ENCODE measurements at regions not wholly inside any gene's neighbourhood (a gene's known extent, or its start where the extent isn't known, plus 50 kb on each side); places are given as distances from the start of the nearest gene placed in this dataset.
"Not testable (repeated sequence)": the region's sequence is repeated elsewhere in the genome, so short reads cannot be mapped to it uniquely, and the experiment has no call there.

DNA sequence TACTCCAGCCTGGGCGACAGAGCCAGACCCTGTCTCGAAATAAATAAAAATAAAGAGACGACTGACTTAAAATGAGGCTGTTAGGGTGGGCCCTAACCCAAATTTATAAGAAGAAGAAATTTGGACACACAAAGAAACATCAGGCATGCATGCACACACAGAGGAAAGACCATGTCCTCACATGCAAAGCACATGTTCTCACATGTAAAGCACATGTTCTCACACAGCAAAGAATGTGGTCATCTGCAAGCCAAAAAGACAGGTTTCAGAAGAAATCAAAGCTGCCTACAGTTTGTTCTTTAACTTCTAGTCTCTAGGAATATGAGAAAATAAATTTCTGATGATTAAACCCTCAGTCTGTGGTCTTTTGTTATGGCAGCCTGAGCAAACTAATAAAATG is 132.3 kb upstream of the CRIM1 start:
- DNase-seq, result no peak

DNA sequence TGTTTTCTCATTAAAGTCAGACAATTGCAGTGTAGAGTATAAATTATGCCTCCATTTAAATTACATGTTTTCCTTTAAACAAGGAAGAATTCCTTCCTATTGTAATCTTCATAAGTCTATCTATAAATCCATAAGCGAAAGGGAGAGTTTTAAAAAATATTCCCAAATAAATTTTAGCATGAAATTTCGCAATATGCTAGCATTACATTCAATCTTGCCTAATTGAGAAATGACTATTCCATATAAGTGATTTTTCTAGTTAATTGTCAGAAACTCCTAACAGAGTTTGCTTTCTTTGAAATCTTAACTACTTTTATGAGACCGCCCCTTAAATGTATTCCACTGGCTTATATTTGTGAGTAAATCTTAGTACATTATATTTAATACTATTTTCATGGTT is 133.1 kb upstream of the CRIM1 start:
- DNase-seq, result no peak

DNA sequence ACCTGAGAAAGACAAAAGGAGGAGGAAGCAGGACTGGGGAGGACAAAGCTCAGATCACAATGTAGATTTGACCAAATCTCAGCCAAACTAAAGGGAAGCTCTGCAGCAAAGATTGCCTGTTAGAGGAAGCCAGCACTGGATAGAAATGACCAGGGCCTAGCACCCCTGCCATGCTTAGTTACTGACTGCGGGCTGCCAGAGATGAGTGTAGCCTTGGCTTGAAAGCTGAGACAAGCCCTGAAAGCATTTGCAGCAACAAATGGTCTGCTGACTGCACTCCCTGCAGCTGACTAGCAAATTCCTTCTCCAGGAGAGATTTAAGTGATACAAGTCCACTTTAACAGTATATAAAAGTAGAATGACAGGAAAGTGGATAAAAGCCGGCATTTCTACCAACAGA is 140.9 kb upstream of the CRIM1 start:
- DNase-seq, result no peak

DNA sequence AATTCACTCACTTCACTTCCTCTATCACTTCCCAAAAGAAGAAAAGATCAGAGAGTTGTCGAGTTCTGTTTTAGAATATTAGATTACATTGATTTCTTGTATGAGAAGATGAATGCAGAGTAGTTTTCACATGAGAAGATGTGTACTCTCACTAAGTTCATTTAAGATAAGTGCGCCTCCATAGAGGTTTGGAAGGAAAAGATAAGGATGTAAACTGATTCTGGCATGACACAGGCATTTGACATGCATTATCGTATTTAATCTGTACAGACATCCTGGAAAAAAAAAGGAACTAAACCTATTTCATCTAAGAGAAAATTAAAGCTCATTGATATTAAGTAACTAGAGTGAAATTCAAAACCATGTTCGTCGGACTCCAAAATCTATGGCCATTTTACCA is 152.2 kb upstream of the CRIM1 start:
- DNase-seq, result no peak

DNA sequence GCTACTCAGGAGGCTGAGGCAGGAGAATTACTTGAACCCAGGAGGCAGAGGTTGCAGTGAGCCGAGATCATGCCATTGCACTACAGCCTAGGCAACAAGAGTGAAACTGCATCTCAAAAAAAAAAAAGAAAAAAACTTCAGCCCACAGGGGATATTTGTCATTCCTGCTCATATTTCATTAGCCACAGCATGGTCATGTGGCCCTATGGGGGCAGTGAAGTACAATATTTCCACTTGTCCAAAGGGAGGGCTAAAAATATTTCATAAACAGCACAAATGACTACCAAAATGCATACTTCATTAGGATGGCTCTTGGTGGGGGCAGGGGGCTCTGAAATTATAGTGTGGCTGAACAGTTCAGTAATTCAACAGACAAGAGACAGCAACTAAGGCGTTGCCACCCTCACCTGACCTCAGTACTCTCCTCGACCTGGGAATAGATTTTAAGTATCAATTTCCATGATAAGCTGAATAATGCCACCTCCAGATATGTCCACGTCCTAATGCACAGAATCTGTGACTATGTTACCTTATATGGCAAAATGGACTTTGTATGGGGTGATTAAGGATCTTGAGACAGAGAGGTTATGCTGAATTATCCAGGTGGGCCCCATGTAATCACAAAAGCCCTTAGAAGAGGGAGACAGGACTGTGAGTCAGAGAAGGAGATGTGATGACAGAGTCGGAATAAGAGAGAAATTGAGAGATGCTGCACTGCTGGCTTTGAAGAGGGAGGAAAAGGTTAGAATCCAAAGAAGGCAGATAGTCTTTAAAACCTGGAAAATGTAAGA is 158.2 kb upstream of the CRIM1 start:
- no peak for DNase-seq

DNA sequence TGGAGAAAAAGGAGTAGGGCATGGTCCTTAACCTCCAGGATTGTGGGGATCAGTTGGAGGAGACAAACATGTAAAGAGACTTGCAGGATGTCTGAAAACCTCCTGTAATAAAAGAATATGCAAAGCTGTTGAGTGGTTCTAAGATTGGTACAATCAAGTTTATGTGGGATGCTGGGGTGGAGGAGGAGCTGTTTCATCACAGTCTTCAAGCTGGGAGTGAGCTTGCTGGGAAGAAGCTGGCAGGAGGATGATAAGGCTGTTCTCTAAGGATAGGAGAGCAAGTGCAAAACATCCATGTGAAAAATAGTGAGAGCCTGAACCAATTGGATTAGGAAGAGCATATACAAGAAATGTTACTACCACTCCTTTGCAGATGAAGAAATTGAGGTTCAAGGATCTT is 161.9 kb upstream of the CRIM1 start:
- DNase-seq, result no peak

DNA sequence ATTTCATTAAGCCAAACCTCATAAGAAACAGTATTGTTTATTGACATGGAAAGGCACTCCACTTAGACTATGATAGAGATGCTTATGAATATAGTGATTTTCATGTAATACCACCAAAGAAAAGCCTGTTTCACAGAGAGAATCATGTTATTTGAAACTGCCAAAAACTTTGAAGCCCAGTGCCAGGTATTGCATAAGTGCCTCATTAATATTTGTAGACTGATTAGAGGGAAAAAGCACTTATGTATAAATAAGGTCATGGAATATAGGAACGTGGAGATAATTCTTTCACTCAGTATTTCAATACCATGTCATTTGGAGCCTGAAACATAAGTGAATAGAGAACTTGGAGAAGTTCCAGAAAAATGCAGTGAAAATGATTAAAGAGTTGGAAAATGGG is 162.6 kb upstream of the CRIM1 start:
- DNase-seq, result no peak

DNA sequence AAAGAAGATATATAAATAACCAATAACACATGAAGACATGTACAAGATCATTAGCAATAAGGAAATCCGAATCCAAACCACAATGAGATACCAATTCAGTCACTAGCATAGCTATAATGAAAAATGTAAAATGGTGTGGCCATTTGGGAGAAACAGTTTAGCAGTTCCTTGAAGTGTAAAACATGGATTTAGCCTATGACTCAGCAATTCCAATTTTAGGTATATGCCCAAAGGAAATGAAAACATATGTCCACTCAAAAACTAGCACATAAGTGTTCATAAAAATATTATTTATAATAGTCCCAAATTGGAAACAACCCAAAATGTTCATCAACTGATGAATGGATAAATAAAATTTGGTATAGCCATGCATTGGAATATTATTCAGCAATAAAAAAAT is 165.5 kb upstream of the CRIM1 start:
- DNase-seq, result no peak

DNA sequence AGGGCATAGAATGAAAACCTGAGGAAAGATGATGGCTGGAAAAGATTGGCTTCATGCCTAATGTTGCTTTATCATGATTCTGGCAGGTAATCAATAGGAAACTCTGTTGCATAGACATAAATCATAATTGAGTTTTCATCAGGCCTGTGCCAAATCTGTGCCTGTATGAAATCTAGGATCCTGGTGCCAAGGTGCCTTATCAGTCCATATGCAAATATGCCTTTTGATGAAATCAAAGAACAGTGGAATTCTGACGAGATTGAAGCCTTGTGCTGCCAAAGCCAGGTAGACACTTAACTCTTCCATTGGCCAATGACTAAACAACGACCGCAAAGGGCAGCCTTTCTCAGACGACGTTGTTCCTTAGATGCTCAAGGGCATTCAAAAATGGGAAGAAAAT is 170.0 kb upstream of the CRIM1 start:
- no peak for DNase-seq

DNA sequence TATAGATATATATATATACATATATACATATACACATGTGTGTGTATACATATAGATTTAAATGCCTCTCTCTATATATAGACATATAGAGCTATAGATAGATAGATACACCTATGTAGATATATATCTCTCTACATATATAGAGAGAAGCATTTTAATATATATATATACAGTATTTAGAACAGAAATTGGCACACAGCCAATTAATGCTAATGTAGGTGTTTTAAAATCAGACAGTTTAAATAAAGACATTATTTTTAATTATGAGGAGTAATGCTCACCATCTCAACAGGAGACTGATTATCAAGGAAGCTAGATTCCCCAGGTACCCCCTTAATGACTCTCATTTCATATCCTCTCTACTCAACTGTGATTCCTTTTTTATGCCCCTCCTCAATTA is 170.7 kb upstream of the CRIM1 start:
- DNase-seq, result no peak

DNA sequence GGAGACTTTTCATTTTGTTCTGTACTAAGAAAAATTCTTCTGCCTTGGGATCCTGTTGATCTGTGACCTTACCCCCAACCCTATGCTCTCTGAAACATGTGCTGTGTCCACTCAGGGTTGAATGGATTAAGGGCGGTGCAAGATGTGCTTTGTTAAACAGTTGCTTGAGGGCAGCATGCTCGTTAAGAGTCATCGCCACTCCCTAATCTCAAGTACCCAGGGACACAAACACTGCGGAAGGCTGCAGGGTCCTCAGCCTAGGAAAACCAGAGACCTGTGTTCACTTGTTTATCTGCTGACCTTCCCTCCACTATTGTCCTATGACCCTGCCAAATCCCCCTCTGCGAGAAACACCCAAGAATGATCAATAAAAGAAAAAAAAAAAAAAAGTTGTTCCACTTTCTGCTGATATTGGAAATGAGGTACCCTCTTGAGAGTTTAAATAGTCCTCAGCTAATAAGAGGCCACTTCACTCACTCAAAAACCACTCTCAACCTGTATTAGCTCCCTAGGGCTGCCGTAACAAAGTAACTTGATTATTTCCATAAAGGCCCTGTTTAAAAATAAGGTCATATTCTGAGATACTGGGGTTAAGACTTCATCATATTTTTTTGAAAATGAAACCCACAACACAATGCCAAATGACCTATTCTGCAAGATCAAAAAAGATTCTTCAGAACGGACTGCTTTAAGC is 174.6 kb upstream of the CRIM1 start:
- not testable (repeated sequence) for DNase-seq

DNA sequence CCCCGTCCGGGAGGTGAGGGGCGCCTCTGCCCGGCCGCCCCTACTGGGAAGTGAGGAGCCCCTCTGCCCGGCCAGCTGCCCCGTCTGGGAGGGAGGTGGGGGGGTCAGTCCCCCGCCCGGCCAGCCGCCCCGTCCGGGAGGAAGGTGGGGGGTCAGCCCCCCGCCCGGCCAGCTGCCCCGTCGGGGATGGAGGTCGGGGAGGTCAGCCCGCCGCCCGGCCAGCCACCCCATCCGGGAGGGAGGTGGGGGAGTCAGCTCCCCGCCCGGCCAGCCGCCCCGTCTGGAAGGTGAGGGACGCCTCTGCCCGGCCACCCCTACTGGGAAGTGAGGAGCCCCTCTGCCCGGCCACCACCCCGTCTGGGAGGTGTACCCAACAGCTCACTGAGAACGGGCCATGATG is 175.3 kb upstream of the CRIM1 start:
- DNase-seq, result not testable (repeated sequence)

DNA sequence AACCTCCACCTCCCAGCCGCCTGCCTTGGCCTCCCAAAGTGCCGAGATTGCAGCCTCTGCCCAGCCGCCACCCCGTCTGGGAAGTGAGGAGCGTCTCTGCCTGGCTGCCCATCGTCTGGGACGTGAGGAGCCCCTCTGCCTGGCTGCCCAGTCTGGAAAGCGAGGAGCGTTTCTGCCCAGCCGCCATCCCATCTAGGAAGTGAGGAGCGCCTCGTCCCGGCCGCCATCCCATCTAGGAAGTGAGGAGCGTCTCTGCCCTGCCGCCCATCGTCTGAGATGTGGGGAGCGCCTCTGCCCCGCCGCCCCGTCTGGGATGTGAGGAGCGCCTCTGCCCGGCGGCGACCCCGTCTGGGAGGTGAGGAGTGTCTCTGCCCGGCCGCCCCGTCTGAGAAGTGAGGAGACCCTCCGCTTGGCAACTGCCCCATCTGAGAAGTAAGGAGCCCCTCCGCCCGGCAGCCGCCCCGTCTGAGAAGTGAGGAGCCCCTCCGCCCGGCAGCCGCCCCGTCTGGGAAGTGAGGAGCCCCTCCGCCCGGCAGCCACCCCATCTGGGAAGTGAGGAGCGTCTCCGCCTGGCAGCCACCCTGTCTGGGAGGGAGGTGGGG is 175.8 kb upstream of the CRIM1 start:
- DNase-seq, result not testable (repeated sequence)

DNA sequence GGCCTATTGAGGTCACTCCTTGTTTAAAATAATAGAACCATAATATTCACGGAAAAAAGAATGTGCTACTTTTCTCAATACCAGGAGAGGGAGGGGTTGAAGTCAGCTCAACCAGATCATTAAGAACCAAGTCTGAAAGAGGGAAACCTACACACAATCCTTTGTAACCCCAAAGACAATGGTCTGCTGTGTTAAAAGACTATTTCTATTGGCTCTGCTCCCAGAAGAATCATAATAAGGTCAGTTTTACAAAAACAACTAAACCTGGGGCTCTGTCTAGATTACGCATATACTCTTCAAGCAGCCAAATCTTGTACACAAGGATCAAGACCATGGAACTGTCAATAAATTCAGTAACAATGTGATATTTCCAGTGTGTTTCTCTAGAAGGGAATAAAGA is 177.2 kb upstream of the CRIM1 start:
- DNase-seq, result no peak

DNA sequence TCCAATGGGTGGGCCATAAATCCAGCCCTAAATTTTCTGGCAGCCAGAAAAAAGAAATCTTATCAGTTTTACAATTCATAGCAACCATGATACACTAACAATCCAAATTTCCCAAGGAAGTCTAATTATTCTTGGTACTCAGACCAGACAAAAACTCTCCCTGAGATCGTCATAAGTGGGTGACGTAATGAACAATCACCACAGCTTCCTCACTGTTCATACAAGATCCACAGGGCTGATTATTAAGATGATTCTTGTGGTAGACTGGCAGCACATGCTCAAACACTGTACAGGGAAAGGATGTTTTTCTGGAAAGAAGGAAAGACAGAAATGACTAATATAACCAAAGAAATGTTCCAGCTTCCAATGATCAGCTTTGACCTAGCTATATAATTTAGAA is 178.3 kb upstream of the CRIM1 start:
- DNase-seq, result no peak

DNA sequence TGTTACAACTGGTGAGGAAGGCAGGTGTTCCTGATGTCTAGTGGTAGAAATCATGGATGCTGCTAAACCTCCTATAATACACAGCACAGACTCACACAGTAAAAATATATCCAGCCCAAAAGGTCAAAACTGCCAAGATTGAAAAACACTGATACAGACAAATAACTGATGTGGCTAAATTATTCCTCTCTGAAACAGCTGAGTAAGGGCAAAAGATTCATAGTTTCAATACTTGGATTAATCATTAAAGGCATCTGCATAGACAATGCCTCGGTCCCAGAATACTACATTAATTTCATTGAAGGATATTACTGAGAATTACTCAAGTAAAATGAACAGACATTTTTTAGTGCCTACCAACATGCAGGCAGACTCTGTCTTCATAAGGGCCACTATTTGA is 180.7 kb upstream of the CRIM1 start:
- DNase-seq, result no peak

DNA sequence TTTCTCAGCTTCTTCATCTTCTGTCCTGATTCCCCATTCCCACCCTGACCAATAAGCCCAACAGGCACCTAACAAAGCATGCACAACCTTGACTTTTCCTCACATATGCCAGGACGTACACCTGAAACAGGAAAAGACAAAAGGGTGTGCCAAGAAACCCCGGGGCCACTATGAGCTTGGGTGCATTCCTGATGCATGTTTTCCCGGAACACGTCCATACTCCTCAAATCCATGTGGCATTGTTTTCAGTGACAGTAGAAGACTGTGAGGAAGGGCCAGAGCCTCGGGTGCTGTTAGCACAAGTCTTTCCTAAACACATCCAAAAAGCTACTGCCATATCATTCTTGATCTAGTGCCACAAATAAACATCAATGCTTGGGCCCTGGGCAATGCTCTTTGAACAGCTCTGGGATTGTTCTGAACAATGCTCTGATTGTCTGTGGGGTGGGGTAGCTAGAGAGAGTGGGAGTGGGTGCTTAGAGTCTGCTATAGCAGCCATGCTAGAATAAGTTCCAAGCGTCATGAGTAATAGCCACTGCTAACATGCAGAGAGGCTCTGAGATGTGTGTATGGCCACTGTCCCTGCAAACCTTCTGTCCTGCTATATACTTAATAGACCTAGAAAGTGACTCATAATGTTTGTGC is 181.7 kb upstream of the CRIM1 start:
- DNase-seq, result no peak

DNA sequence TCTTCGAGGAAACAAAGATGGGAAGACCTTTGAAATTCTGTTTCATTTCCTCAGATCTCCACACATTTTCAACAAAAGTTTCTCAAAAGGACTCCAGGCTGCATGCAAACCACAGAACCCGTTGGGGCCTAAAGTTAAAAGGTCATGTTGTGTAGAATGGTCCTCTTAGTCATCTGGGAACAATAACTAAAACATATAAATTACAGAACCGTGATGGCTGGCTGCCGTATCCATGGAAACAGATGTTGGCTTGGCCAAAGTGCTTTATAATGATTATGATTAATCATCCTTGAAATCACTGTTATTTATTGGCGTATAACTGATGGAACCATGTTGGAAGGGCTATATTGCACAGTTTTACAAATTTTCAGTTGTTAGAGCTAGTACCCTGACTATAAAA is 182.8 kb upstream of the CRIM1 start:
- no peak for DNase-seq

DNA sequence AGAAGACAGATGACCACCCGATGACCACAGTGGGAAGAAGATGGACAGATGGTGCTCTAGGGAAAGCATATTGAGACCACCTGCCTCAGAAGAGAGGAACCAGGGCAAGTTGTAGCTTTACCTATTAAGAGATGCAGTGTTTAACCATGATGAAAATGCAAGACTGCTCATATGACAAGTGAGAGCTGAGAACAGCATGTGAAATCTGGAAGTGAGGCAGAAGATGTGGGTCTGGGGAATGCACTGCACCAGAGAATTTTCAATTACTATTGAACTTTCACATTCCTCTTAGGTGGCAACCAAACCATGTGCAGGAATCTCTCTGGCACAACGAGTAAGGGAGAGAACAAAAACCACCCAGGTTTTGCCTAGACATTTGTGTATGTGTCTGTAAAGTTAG is 184.8 kb upstream of the CRIM1 start:
- no peak for DNase-seq

DNA sequence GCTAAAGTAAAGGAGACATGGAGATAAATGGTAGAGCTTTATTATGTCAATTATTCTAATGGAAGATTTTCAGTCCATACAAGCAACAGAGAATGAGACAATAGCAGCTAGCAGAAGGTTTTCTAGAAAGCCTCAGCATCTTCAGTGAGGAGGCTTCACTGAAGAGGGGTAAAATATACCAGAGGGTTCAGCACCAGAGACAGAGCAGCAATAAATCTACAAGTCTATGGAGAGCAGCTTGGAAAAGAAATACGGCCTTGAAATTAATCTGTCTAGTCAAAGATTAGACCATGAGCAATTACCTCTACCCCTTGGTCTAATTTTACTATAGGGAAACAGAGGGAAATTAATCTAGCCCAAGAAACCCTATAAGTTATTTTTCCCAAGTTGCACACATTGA is 185.7 kb upstream of the CRIM1 start:
- DNase-seq, result no peak

DNA sequence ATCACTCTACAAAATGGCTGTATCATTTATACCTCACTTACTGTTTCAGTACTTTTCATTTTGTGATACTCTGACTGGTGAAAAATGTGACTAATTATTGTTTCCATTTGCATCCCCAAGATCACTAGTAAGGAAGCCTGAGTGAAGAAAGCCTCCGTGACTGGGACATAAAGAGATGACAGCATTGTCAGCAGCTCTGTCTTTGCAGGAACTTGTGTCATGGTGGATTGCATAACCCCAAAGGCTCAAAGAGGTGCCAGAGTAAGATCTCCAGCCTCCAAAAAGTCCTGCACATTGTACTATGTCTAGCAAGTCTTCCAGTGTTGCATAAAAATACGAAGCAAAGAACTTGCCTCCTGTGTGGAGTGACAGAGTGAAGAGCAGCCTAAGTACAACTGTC is 187.5 kb upstream of the CRIM1 start:
- no peak for DNase-seq

DNA sequence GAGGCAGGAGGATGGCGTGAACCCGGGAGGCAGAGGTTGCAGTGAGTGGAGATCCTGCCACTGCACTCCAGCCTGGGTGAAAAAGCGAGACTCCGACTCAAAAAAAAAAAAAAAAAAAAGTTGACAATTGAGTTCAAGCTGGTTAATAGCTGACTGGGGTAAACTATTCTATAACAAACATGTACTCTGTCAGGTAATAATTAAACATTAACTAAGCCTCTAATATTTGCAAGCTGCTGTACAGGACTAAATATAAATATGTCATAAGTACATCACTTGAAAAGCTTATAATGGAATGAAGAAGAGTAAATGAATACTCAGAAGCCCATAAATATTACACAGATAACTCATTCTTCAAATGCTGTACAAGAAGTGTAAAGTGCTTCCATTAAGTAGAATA is 190.4 kb upstream of the CRIM1 start:
- no peak for DNase-seq

DNA sequence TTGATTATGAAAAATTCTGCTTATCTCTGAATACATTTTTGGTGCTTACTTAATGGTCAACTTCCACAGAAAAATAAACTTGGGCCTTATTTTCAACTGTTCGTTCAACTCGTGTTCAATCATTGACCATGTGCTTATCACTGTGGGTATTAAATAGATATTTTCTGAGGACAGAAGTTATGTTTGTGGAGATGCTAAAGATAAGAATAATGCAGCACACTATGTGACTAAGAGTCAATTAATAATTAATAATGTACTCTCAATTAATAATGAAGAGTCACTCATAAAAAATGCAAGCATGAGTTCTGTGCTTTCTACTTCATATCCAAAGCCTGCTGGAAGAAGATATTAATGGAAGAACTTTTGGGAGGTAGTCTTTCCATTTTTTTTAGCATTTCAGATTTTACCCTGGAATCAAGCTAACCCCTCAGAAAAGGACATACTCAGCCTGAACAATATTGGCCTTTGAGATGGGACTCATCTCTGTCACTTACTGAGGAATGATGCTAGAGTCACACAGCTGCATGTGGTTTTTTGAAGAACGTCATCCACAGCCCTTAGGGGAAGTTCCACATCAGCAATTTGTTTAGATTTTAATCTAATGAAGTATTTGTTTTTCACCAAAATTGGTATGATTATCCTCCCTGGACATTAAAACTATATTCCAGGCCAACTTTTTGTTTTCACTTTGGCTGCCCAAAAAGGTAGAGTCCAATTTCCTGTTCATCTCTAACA is 191.9 kb upstream of the CRIM1 start:
- no peak for DNase-seq

Data from NCI-H1930 (cell line).